ENCODE measurements at regions not wholly inside any gene's neighbourhood (a gene's known extent, or its start where the extent isn't known, plus 50 kb on each side); places are given as distances from the start of the nearest gene placed in this dataset.

GRCh38 chr4:59381591-59381990 is 1818.5 kb upstream of the ADGRL3 start:
- 81% methylated on average over 2 of the region's 2 CpGs for WGBS
- Histone ChIP-seq H3K27me3 (ENCODE audit: control insufficient read depth, insufficient read depth) (no peaks in the 10 kb centered on the region), H3K4me1 (ENCODE audit: control insufficient read depth, insufficient read depth, low read length) (no peaks in the 10 kb centered on the region), H3K9me3 (ENCODE audit: control insufficient read depth, low read length) (no peaks in the 10 kb centered on the region), H3K27ac (ENCODE audit: low read length) (no peak overlapping the region), H3K4me3 (ENCODE audit: low read length) (no peak overlapping the region)
- intact Hi-C loops (cut with DNase I): no loop called here
- ATAC-seq (no peak), DNase-seq (no peak)

GRCh38 chr4:59387759-59388758 is 1812.1 kb upstream of the ADGRL3 start:
- no peaks in the 10 kb centered on the region for H3K9me3 ChIP-seq (ENCODE audit: control insufficient read depth, low read length)
- DNase-seq (no peak), ATAC-seq (no peak)
- H3K27me3 ChIP-seq (ENCODE audit: control insufficient read depth, insufficient read depth): no peaks in the 10 kb centered on the region
- H3K27ac ChIP-seq (ENCODE audit: low read length): no peak overlapping the region
- H3K4me1 ChIP-seq (ENCODE audit: control insufficient read depth, insufficient read depth, low read length): no peaks in the 10 kb centered on the region
- no peak overlapping the region for H3K4me3 ChIP-seq (ENCODE audit: low read length)
- intact Hi-C loops (cut with DNase I): no loop called here
- 87% methylated on average over 7 of the region's 7 CpGs for WGBS

- no peak overlapping the region for H3K4me3 ChIP-seq (ENCODE audit: low read length)
- H3K4me1 ChIP-seq (ENCODE audit: control insufficient read depth, insufficient read depth, low read length): no peaks in the 10 kb centered on the region
- intact Hi-C loops (cut with DNase I): no loop called here
- H3K27ac ChIP-seq (ENCODE audit: low read length): no peak overlapping the region
- H3K9me3 ChIP-seq (ENCODE audit: control insufficient read depth, low read length): no peaks in the 10 kb centered on the region
- DNase-seq: no peak
- WGBS: 77% methylated on average over 5 of the region's 5 CpGs
- no peaks in the 10 kb centered on the region for H3K27me3 ChIP-seq (ENCODE audit: control insufficient read depth, insufficient read depth)
- no peak for ATAC-seq
These were observed 1806.3 kb upstream of the ADGRL3 start for GRCh38 chr4:59393780-59394179.

GRCh38 chr4:59400334-59400733 is 1799.8 kb upstream of the ADGRL3 start:
- intact Hi-C loops (cut with DNase I): no loop called here
- 30% methylated on average over 4 of the region's 4 CpGs for WGBS
- H3K27me3 ChIP-seq (ENCODE audit: control insufficient read depth, insufficient read depth): no peaks in the 10 kb centered on the region
- no peak overlapping the region for H3K27ac ChIP-seq (ENCODE audit: low read length)
- no peak overlapping the region for H3K4me3 ChIP-seq (ENCODE audit: low read length)
- no peaks in the 10 kb centered on the region for H3K4me1 ChIP-seq (ENCODE audit: control insufficient read depth, insufficient read depth, low read length)
- no peaks in the 10 kb centered on the region for H3K9me3 ChIP-seq (ENCODE audit: control insufficient read depth, low read length)
- DNase-seq: no peak
- no peak for ATAC-seq

- Histone ChIP-seq H3K9me3 (ENCODE audit: control insufficient read depth, low read length) (no peaks in the 10 kb centered on the region), H3K4me1 (ENCODE audit: control insufficient read depth, insufficient read depth, low read length) (no peaks in the 10 kb centered on the region), H3K27me3 (ENCODE audit: control insufficient read depth, insufficient read depth) (no peaks in the 10 kb centered on the region), H3K27ac (ENCODE audit: low read length) (no peak overlapping the region), H3K4me3 (ENCODE audit: low read length) (no peak overlapping the region)
- intact Hi-C loops (cut with DNase I): no loop called here
- no peak for ATAC-seq
- no peak for DNase-seq
These were observed 1790.5 kb upstream of the ADGRL3 start for GRCh38 chr4:59409647-59410046.

- DNase-seq (peak in 1 of 3 donors; percentile 6), ATAC-seq (no peak)
- WGBS: 45% methylated on average over 5 of the region's 5 CpGs
- Histone ChIP-seq H3K4me1 (ENCODE audit: control insufficient read depth, insufficient read depth, low read length) (no peaks in the 10 kb centered on the region), H3K27ac (ENCODE audit: low read length) (no peak overlapping the region), H3K9me3 (ENCODE audit: control insufficient read depth, low read length) (no peaks in the 10 kb centered on the region), H3K27me3 (ENCODE audit: control insufficient read depth, insufficient read depth) (no peaks in the 10 kb centered on the region), H3K4me3 (ENCODE audit: low read length) (no peak overlapping the region)
- intact Hi-C loops (cut with DNase I): no loop called here
These were observed 1787.4 kb upstream of the ADGRL3 start for GRCh38 chr4:59412739-59413138.

- Histone ChIP-seq H3K4me1 (ENCODE audit: control insufficient read depth, insufficient read depth, low read length) (no peaks in the 10 kb centered on the region), H3K27ac (ENCODE audit: low read length) (no peak overlapping the region), H3K9me3 (ENCODE audit: control insufficient read depth, low read length) (no peaks in the 10 kb centered on the region), H3K4me3 (ENCODE audit: low read length) (no peak overlapping the region), H3K27me3 (ENCODE audit: control insufficient read depth, insufficient read depth) (no peaks in the 10 kb centered on the region)
- intact Hi-C loops (cut with DNase I): no loop called here
- DNase-seq (no peak), ATAC-seq (no peak)
These were observed 1744.4 kb upstream of the ADGRL3 start for GRCh38 chr4:59455751-59456150.

- Histone ChIP-seq H3K27me3 (ENCODE audit: control insufficient read depth, insufficient read depth) (no peaks in the 10 kb centered on the region), H3K9me3 (ENCODE audit: control insufficient read depth, low read length) (no peaks in the 10 kb centered on the region), H3K4me3 (ENCODE audit: low read length) (no peak overlapping the region), H3K4me1 (ENCODE audit: control insufficient read depth, insufficient read depth, low read length) (no peaks in the 10 kb centered on the region), H3K27ac (ENCODE audit: low read length) (no peak overlapping the region)
- 84% methylated on average over 4 of the region's 4 CpGs for WGBS
- ATAC-seq (no peak), DNase-seq (no peak)
- intact Hi-C loops (cut with DNase I): no loop called here
These were observed 1742.5 kb upstream of the ADGRL3 start for GRCh38 chr4:59457576-59457975.

GRCh38 chr4:59484944-59485343 is 1715.2 kb upstream of the ADGRL3 start:
- H3K9me3 ChIP-seq (ENCODE audit: control insufficient read depth, low read length): no peaks in the 10 kb centered on the region
- WGBS: 9% methylated on average over 1 of the region's 1 CpG
- ATAC-seq (no peak), DNase-seq (no peak)
- intact Hi-C loops (cut with DNase I): no loop called here
- H3K27ac ChIP-seq (ENCODE audit: low read length): no peak overlapping the region
- no peaks in the 10 kb centered on the region for H3K4me1 ChIP-seq (ENCODE audit: control insufficient read depth, insufficient read depth, low read length)
- no peak overlapping the region for H3K4me3 ChIP-seq (ENCODE audit: low read length)
- no peaks in the 10 kb centered on the region for H3K27me3 ChIP-seq (ENCODE audit: control insufficient read depth, insufficient read depth)

- H3K9me3 ChIP-seq (ENCODE audit: control insufficient read depth, low read length): no peaks in the 10 kb centered on the region
- ATAC-seq: no peak
- WGBS: 95% methylated on average over 2 of the region's 2 CpGs
- no peaks in the 10 kb centered on the region for H3K27me3 ChIP-seq (ENCODE audit: control insufficient read depth, insufficient read depth)
- H3K4me3 ChIP-seq (ENCODE audit: low read length): no peak overlapping the region
- DNase-seq: no peak
- no peaks in the 10 kb centered on the region for H3K4me1 ChIP-seq (ENCODE audit: control insufficient read depth, insufficient read depth, low read length)
- intact Hi-C loops (cut with DNase I): no loop called here
- no peak overlapping the region for H3K27ac ChIP-seq (ENCODE audit: low read length)
These were observed 1700.0 kb upstream of the ADGRL3 start for GRCh38 chr4:59500103-59500502.

- Histone ChIP-seq H3K27ac (ENCODE audit: low read length) (no peak overlapping the region), H3K4me1 (ENCODE audit: control insufficient read depth, insufficient read depth, low read length) (no peaks in the 10 kb centered on the region), H3K27me3 (ENCODE audit: control insufficient read depth, insufficient read depth) (no peaks in the 10 kb centered on the region), H3K9me3 (ENCODE audit: control insufficient read depth, low read length) (no peaks in the 10 kb centered on the region), H3K4me3 (ENCODE audit: low read length) (no peak overlapping the region)
- intact Hi-C loops (cut with DNase I): no loop called here
- DNase-seq (no peak), ATAC-seq (no peak)
- 68% methylated on average over 1 of the region's 1 CpG for WGBS
These were observed 1696.4 kb upstream of the ADGRL3 start for GRCh38 chr4:59503731-59504130.
